Mesothelial cell of epicardium (in vitro differentiated cells): ENCODE measurements at regions not wholly inside any gene's neighbourhood (a gene's known extent, or its start where the extent isn't known, plus 50 kb on each side); places are given as distances from the start of the nearest gene placed in this dataset.
"Not testable (repeated sequence)": the region's sequence is repeated elsewhere in the genome, so short reads cannot be mapped to it uniquely, and the experiment has no call there.

Source experiments
- DNase-seq, 2 experiments: peaks; one replicate each; pipeline ENCODE4 v3.0.0; 2021; ENCODE audit warnings: low spot score in 2 of 2; ENCODE audit not compliant: unreplicated experiment in 2 of 2
- H3K27ac Mint-ChIP-seq: 2 replicates; pipeline ENCODE4 v1.8.0; 2021; ENCODE audit warnings: mixed read lengths
- H3K27me3 Mint-ChIP-seq: 2 replicates; pipeline ENCODE4 v1.8.0; 2021; ENCODE audit warnings: low read depth, mixed read lengths
- H3K36me3 Mint-ChIP-seq: 2 replicates; pipeline ENCODE4 v1.8.0; 2021; ENCODE audit warnings: mixed read lengths
- H3K4me1 Mint-ChIP-seq: 2 replicates; pipeline ENCODE4 v1.8.0; 2021; ENCODE audit warnings: mixed read lengths
- H3K4me3 Mint-ChIP-seq: 2 replicates; pipeline ENCODE4 v1.8.0; 2021; ENCODE audit warnings: mild to moderate bottlenecking, moderate library complexity, mixed read lengths
- H3K9me3 Mint-ChIP-seq: 2 replicates; pipeline ENCODE4 v1.8.0; 2021; ENCODE audit warnings: mixed read lengths
- CTCF ChIP-seq: fragments of 200-600 bp; sonication (generic); IDR thresholded peaks from one replicate; pipeline ENCODE4 v1.5.0; 2021; ENCODE audit warnings: antibody characterized with exemption; ENCODE audit not compliant: unreplicated experiment

GRCh38 chr14:88985654-88986053, 161.2 kb downstream of the TTC8 start:
- TF ChIP-seq CTCF, result no peak
- DNase-seq, result no peak
- H3K9me3 Mint-ChIP-seq, result peaks cover 8% of the 10 kb centered on the region
- peaks cover 2% of the 10 kb centered on the region for H3K27me3 Mint-ChIP-seq
- H3K4me1 Mint-ChIP-seq, result peaks cover 13% of the 10 kb centered on the region
- no peaks in the 10 kb centered on the region for H3K36me3 Mint-ChIP-seq
- no peak overlapping the region for H3K4me3 Mint-ChIP-seq
- H3K27ac Mint-ChIP-seq, result no peak overlapping the region

GRCh38 chr14:88986146-88986841, 161.8 kb downstream of the TTC8 start:
- H3K4me1 Mint-ChIP-seq, result peaks cover 13% of the 10 kb centered on the region
- no peak overlapping the region for H3K4me3 Mint-ChIP-seq
- H3K27me3 Mint-ChIP-seq, result peaks cover 3% of the 10 kb centered on the region
- no peaks in the 10 kb centered on the region for H3K36me3 Mint-ChIP-seq
- H3K27ac Mint-ChIP-seq, result no peak overlapping the region
- DNase-seq, result peak; percentile 38 to 63
- peaks cover 8% of the 10 kb centered on the region for H3K9me3 Mint-ChIP-seq
- no peak for TF ChIP-seq CTCF

GRCh38 chr14:88986908-88987307, 162.5 kb downstream of the TTC8 start:
- H3K27ac Mint-ChIP-seq, H3K9me3 Mint-ChIP-seq, H3K4me3 Mint-ChIP-seq, DNase-seq, H3K36me3 Mint-ChIP-seq, H3K27me3 Mint-ChIP-seq: not testable (repeated sequence)
- H3K4me1 Mint-ChIP-seq, result peaks cover 13% of the 10 kb centered on the region

GRCh38 chr14:88987516-88987915, 163.1 kb downstream of the TTC8 start:
- no peak for DNase-seq
- no peak overlapping the region for H3K27ac Mint-ChIP-seq
- H3K27me3 Mint-ChIP-seq, result peaks cover 11% of the 10 kb centered on the region
- peaks cover 13% of the 10 kb centered on the region for H3K4me1 Mint-ChIP-seq
- TF ChIP-seq CTCF, result no peak
- H3K36me3 Mint-ChIP-seq, result no peaks in the 10 kb centered on the region
- H3K9me3 Mint-ChIP-seq, result peaks cover 8% of the 10 kb centered on the region
- no peak overlapping the region for H3K4me3 Mint-ChIP-seq

GRCh38 chr14:88989911-88990310, 165.5 kb downstream of the TTC8 start:
- H3K27ac Mint-ChIP-seq, result no peak overlapping the region
- no peak for DNase-seq
- peaks cover 8% of the 10 kb centered on the region for H3K9me3 Mint-ChIP-seq
- H3K4me3 Mint-ChIP-seq, result no peak overlapping the region
- no peak for TF ChIP-seq CTCF
- H3K36me3 Mint-ChIP-seq, result no peaks in the 10 kb centered on the region
- peaks cover 16% of the 10 kb centered on the region for H3K27me3 Mint-ChIP-seq
- H3K4me1 Mint-ChIP-seq, result peaks cover 13% of the 10 kb centered on the region

- no peak overlapping the region for H3K27ac Mint-ChIP-seq
- no peak for DNase-seq
- H3K27me3 Mint-ChIP-seq, result peaks cover 19% of the 10 kb centered on the region
- no peaks in the 10 kb centered on the region for H3K36me3 Mint-ChIP-seq
- peaks cover 7% of the 10 kb centered on the region for H3K4me1 Mint-ChIP-seq
- TF ChIP-seq CTCF, result no peak
- no peak overlapping the region for H3K4me3 Mint-ChIP-seq
- peaks cover 8% of the 10 kb centered on the region for H3K9me3 Mint-ChIP-seq
Measured at GRCh38 chr14:88990856-88991255, 166.4 kb downstream of the TTC8 start.
